ENCODE measurements at regions not wholly inside any gene's neighbourhood (a gene's known extent, or its start where the extent isn't known, plus 50 kb on each side); places are given as distances from the start of the nearest gene placed in this dataset.

DNA sequence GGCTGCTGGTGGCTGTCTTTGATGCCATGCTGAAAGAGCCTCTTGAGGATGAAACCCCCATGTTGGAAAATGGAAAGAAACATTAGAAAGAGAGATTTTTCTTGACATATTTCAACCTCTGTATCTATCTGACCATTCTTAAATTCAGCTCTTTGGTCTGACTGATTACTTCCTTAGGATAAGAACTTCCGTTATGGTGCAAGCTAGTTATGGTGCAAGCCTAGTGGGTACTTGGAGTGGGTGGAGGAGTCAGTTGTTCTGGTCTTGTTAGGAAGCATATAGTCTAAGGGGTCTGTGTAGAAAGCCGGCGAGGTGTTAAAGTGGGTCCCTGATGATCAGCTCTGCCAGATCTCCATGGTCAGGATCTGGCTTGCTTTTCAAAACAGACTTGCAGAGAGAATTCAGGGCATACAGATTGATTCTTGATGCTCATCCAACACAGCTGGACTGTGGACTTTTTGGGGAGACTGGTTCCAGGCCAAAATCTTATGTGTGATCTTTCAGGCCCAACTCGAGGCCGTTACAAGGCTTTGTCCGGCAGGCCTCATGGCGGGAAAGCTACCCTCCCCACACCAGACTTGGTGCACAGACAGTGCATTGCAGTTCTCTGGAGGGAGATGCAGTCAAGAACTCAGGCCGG is 82.8 kb upstream of the BOD1L1 start:
- TF ChIP-seq ZNF331 (CRISPR knock-in tag; IDR thresholded peaks at IDR 0.05; ENCODE audit: low read depth) = no peak
- TF ChIP-seq, protein P1, sequence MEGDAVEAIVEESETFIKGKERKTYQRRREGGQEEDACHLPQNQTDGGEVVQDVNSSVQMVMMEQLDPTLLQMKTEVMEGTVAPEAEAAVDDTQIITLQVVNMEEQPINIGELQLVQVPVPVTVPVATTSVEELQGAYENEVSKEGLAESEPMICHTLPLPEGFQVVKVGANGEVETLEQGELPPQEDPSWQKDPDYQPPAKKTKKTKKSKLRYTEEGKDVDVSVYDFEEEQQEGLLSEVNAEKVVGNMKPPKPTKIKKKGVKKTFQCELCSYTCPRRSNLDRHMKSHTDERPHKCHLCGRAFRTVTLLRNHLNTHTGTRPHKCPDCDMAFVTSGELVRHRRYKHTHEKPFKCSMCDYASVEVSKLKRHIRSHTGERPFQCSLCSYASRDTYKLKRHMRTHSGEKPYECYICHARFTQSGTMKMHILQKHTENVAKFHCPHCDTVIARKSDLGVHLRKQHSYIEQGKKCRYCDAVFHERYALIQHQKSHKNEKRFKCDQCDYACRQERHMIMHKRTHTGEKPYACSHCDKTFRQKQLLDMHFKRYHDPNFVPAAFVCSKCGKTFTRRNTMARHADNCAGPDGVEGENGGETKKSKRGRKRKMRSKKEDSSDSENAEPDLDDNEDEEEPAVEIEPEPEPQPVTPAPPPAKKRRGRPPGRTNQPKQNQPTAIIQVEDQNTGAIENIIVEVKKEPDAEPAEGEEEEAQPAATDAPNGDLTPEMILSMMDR (conservative IDR thresholded peaks at IDR 0.05; ENCODE audit: low read depth in 2 of 2) = no peak
- no peak for TF ChIP-seq EZH2 (IDR thresholded peaks at IDR 0.05; ENCODE audit: low read depth, unreplicated experiment)
- no peak for TF ChIP-seq NANOG (IDR thresholded peaks at IDR 0.05; ENCODE audit: borderline replicate concordance)
- no peak for TF ChIP-seq STAT1 (IDR thresholded peaks at IDR 0.05; ENCODE audit: unreplicated experiment)
- H3K27me3 Mint-ChIP-seq (ENCODE audit: insufficient read depth, low read depth, poor library complexity) = peaks cover 3% of the 10 kb centered on the region
- H3K4me1 Mint-ChIP-seq = 0 out of 3 replicates have a peak, but pooled peaks cover 3% of the 10 kb centered on the region

DNA sequence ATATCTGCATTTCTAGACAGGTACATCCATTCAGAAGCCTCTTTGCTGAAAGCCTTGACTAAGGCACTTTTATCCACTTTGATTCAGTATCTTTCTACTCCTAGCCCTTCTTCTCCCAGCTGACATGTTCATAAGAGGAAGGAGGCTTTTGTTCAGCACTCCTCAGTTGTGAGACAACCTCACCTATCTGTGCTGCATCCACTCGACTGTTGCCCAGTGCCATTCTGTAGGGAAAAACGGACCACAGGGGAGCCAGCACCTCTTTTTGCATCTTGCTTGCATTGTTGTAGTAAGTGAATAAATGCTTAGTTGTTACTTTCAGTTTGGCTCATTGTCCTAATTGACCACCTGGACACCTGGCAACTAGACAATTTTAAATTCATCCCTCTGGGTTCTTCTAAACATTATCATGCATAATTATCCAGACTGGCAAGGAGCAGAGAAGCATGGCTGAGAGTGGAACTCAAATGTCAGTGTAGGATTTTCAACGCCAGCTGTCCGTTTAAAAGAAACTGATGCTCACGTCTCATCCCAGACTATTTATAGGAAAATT is 83.8 kb upstream of the BOD1L1 start:
- Mint-ChIP-seq H3K9me3 (peaks cover 3% of the 10 kb centered on the region; the same call in 1 of the 3 replicates), H3K4me3 (no peak overlapping the region), H3K36me3 (ENCODE audit: low read depth) (no peaks in the 10 kb centered on the region), H3K27me3 (ENCODE audit: insufficient read depth, low read depth, poor library complexity) (peaks cover under 1% of the 10 kb centered on the region), H3K4me1 (0 out of 3 replicates have a peak, but pooled peaks cover under 1% of the 10 kb centered on the region), H3K27ac (no peak overlapping the region)
- Histone ChIP-seq H3K27me3 (ENCODE audit: insufficient read depth) (no peaks in the 10 kb centered on the region), H3K36me3 (ENCODE audit: insufficient read depth) (no peaks in the 10 kb centered on the region), H3F3A (replicated peaks; ENCODE audit: low read depth) (no peaks in the 10 kb centered on the region), H3K4me1 (ENCODE audit: insufficient read depth) (no peaks in the 10 kb centered on the region), H3K4me2 (no peak overlapping the region), H3K4me3 (no peak overlapping the region), H2AFZ (no peak overlapping the region), H3K79me2 (replicated peaks; ENCODE audit: insufficient read depth) (no peaks in the 10 kb centered on the region), H3K27ac (ENCODE audit: low read depth) (no peak overlapping the region), H4K20me1 (replicated peaks; ENCODE audit: insufficient read depth) (no peaks in the 10 kb centered on the region), H3K9me2 (ENCODE audit: insufficient read depth) (peaks cover 2% of the 10 kb centered on the region; the same call in 1 of the 2 replicates)
- ATAC-seq = no peak
- TF ChIP-seq ZNF462 (CRISPR knock-in tag; IDR thresholded peaks at IDR 0.05) (no peak), NANOG (IDR thresholded peaks at IDR 0.05; ENCODE audit: borderline replicate concordance) (no peak)
- DNase-seq (ENCODE audit: low spot score) = no peak

More for the DNA sequence above, 82.8 kb upstream of the BOD1L1 start:
- no peak overlapping the region for H3K4me3 ChIP-seq
- peaks cover 2% of the 10 kb centered on the region; the same call in 1 of the 2 replicates for H3K9me2 ChIP-seq (ENCODE audit: insufficient read depth)
- no peaks in the 10 kb centered on the region for H3K79me2 ChIP-seq (replicated peaks; ENCODE audit: insufficient read depth)
- no peak overlapping the region for H2AFZ ChIP-seq
- Mint-ChIP-seq H3K27ac (no peak overlapping the region), H3K9me3 (peaks cover 3% of the 10 kb centered on the region; the same call in 1 of the 3 replicates), H3K4me3 (no peak overlapping the region), H3K36me3 (ENCODE audit: low read depth) (no peaks in the 10 kb centered on the region)
- no peak overlapping the region for H3K4me2 ChIP-seq
- DNase-seq (ENCODE audit: low spot score) (no peak), ATAC-seq (no peak)
- no peaks in the 10 kb centered on the region for H3K36me3 ChIP-seq (ENCODE audit: insufficient read depth)
- no peaks in the 10 kb centered on the region for H3K27me3 ChIP-seq (ENCODE audit: insufficient read depth)
- no peaks in the 10 kb centered on the region for H3F3A ChIP-seq (replicated peaks; ENCODE audit: low read depth)
- H3K27ac ChIP-seq (ENCODE audit: low read depth) = no peak overlapping the region
- no peaks in the 10 kb centered on the region for H4K20me1 ChIP-seq (replicated peaks; ENCODE audit: insufficient read depth)
- H3K4me1 ChIP-seq (ENCODE audit: insufficient read depth) = no peaks in the 10 kb centered on the region

Data from GM23338 (cell line).